Hematopoietic multipotent progenitor cell treated with erythropoietin and hydrocortisone succinate and interleukin-3 and kit ligand, for 6 days (in vitro differentiated cells): ENCODE measurements at regions not wholly inside any gene's neighbourhood (a gene's known extent, or its start where the extent isn't known, plus 50 kb on each side); places are given as distances from the start of the nearest gene placed in this dataset.
"Not testable (repeated sequence)": the region's sequence is repeated elsewhere in the genome, so short reads cannot be mapped to it uniquely, and the experiment has no call there.

ENCODE experiments used
- DNase-seq: peaks from one replicate; pipeline ENCODE4 v3.0.0-alpha.2; 2015

DNA sequence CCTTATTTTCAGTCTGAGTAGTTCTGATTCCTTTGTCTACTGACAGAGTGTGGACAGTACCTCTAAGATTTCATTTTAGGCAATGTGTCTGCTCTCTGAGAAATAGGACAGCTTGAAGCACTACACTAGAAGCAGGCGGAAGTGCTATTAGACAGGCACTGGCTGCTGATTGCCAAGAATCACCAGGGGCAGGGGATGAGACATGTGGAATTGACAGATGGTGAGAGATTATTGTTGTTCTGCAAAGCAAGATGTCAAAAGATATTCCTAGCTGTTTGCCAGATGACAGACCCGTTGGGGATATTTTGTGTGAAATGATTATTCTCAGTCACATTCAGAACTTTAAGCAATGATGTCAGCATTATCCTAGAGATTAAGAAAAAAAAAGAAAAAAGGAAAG lies 323.3 kb downstream of the ANKRD30B start:
- DNase-seq, result not testable (repeated sequence)
